ENCODE measurements at regions not wholly inside any gene's neighbourhood (a gene's known extent, or its start where the extent isn't known, plus 50 kb on each side); places are given as distances from the start of the nearest gene placed in this dataset.

DNA sequence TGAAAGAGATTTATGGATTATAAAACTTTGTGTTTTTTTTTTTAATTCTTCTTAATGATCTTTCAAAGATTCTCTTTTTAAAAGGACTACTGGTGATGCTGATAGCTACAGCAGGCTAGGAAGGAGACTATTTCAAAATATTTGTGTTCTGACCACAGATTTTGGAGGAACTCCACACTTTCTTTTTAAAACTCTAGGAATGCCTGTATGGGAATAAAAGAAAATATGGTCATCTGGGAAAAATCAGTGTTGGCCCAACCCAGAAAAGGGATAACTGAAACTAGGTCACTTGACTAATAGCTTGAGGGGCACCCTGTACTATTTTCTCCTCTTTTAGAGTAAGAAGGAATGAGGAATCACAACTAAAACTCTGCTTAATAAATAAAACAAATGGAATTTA lies 97.6 kb upstream of the ADAMTS19 start:
- Histone ChIP-seq H3K27ac (ENCODE audit: low read length) (no peak overlapping the region), H3K36me3 (ENCODE audit: insufficient read depth, low read length) (no peaks in the 10 kb centered on the region), H3K4me2 (ENCODE audit: low read length) (no peak overlapping the region), H3K9ac (ENCODE audit: low read length) (no peak overlapping the region), H3K9me2 (ENCODE audit: insufficient read depth, low read length) (no peaks in the 10 kb centered on the region), H3F3A (ENCODE audit: insufficient read depth, low read length, poor library complexity, severe bottlenecking) (no peaks in the 10 kb centered on the region), H3K9me3 (ENCODE audit: low read length) (no peaks in the 10 kb centered on the region), H3K79me2 (replicated peaks; ENCODE audit: insufficient read depth, low read length) (no peaks in the 10 kb centered on the region), H4K20me1 (ENCODE audit: insufficient read depth) (no peaks in the 10 kb centered on the region), H2AFZ (ENCODE audit: low read depth, low read length) (no peak overlapping the region), H3K4me3 (ENCODE audit: low read length) (no peak overlapping the region), H3K27me3 (ENCODE audit: insufficient read depth, low read depth, low read length) (no peaks in the 10 kb centered on the region)
- TF ChIP-seq TAF1 (IDR thresholded peaks at IDR 0.05; ENCODE audit: low read depth) = no peak
- TF ChIP-seq MXI1 (conservative IDR thresholded peaks at IDR 0.05; ENCODE audit: poor library complexity, severe bottlenecking) = no peak
- TF ChIP-seq, protein P1, sequence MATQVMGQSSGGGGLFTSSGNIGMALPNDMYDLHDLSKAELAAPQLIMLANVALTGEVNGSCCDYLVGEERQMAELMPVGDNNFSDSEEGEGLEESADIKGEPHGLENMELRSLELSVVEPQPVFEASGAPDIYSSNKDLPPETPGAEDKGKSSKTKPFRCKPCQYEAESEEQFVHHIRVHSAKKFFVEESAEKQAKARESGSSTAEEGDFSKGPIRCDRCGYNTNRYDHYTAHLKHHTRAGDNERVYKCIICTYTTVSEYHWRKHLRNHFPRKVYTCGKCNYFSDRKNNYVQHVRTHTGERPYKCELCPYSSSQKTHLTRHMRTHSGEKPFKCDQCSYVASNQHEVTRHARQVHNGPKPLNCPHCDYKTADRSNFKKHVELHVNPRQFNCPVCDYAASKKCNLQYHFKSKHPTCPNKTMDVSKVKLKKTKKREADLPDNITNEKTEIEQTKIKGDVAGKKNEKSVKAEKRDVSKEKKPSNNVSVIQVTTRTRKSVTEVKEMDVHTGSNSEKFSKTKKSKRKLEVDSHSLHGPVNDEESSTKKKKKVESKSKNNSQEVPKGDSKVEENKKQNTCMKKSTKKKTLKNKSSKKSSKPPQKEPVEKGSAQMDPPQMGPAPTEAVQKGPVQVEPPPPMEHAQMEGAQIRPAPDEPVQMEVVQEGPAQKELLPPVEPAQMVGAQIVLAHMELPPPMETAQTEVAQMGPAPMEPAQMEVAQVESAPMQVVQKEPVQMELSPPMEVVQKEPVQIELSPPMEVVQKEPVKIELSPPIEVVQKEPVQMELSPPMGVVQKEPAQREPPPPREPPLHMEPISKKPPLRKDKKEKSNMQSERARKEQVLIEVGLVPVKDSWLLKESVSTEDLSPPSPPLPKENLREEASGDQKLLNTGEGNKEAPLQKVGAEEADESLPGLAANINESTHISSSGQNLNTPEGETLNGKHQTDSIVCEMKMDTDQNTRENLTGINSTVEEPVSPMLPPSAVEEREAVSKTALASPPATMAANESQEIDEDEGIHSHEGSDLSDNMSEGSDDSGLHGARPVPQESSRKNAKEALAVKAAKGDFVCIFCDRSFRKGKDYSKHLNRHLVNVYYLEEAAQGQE (IDR thresholded peaks at IDR 0.05; ENCODE audit: borderline replicate concordance) = no peak
- TF ChIP-seq, protein P2, sequence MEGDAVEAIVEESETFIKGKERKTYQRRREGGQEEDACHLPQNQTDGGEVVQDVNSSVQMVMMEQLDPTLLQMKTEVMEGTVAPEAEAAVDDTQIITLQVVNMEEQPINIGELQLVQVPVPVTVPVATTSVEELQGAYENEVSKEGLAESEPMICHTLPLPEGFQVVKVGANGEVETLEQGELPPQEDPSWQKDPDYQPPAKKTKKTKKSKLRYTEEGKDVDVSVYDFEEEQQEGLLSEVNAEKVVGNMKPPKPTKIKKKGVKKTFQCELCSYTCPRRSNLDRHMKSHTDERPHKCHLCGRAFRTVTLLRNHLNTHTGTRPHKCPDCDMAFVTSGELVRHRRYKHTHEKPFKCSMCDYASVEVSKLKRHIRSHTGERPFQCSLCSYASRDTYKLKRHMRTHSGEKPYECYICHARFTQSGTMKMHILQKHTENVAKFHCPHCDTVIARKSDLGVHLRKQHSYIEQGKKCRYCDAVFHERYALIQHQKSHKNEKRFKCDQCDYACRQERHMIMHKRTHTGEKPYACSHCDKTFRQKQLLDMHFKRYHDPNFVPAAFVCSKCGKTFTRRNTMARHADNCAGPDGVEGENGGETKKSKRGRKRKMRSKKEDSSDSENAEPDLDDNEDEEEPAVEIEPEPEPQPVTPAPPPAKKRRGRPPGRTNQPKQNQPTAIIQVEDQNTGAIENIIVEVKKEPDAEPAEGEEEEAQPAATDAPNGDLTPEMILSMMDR (IDR thresholded peaks at IDR 0.05; ENCODE audit: poor library complexity, severe bottlenecking) = no peak
- TF ChIP-seq RAD21 (conservative IDR thresholded peaks at IDR 0.05) = no peak
- TF ChIP-seq SMC3 (conservative IDR thresholded peaks at IDR 0.05; ENCODE audit: poor library complexity) = no peak
- no peak for TF ChIP-seq EP300 (conservative IDR thresholded peaks at IDR 0.05; ENCODE audit: poor library complexity, severe bottlenecking)
- no peak for TF ChIP-seq POLR2AphosphoS5 (IDR thresholded peaks at IDR 0.05)
- TF ChIP-seq EZH2 (IDR thresholded peaks at IDR 0.05; ENCODE audit: borderline replicate concordance, insufficient read depth, low read length, poor library complexity, severe bottlenecking) = no peak

DNA sequence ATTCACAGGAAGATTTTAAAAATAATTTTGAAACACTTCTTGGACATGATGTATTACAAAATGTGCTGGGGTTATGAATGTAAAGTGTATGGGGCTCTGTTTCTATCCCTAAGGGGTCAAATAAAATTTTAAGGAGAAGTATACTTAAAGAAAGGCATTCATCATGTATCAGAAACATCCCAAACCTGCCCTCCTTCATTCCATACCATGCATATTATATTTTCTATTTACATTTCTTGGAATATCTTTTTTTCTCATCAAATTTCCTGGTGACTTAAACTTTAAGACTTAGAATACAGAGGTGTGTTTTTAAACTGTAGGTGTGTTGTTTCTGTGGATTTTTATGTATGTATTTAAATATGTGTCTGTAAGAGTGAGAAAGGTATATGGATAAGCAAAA lies 96.1 kb upstream of the ADAMTS19 start:
- H3K9ac ChIP-seq (ENCODE audit: low read length) = no peak overlapping the region
- H3K27ac ChIP-seq (ENCODE audit: low read length) = no peak overlapping the region

More for the DNA sequence above, 96.1 kb upstream of the ADAMTS19 start:
- H2AFZ ChIP-seq (ENCODE audit: low read depth, low read length) = no peak overlapping the region
- H4K20me1 ChIP-seq (ENCODE audit: insufficient read depth) = no peaks in the 10 kb centered on the region
- H3K27me3 ChIP-seq (ENCODE audit: insufficient read depth, low read depth, low read length) = no peaks in the 10 kb centered on the region
- TF ChIP-seq, protein P2 (IDR thresholded peaks at IDR 0.05; ENCODE audit: poor library complexity, severe bottlenecking) = no peak
- TF ChIP-seq EZH2 (IDR thresholded peaks at IDR 0.05; ENCODE audit: borderline replicate concordance, insufficient read depth, low read length, poor library complexity, severe bottlenecking) (no peak), MXI1 (conservative IDR thresholded peaks at IDR 0.05; ENCODE audit: poor library complexity, severe bottlenecking) (no peak), EP300 (conservative IDR thresholded peaks at IDR 0.05; ENCODE audit: poor library complexity, severe bottlenecking) (no peak), POLR2AphosphoS5 (IDR thresholded peaks at IDR 0.05) (no peak), TAF1 (IDR thresholded peaks at IDR 0.05; ENCODE audit: low read depth) (no peak), SMC3 (conservative IDR thresholded peaks at IDR 0.05; ENCODE audit: poor library complexity) (no peak), RAD21 (conservative IDR thresholded peaks at IDR 0.05) (no peak)
- TF ChIP-seq, protein P1 (IDR thresholded peaks at IDR 0.05; ENCODE audit: borderline replicate concordance) = no peak
- no peaks in the 10 kb centered on the region for H3K9me2 ChIP-seq (ENCODE audit: insufficient read depth, low read length)
- H3K79me2 ChIP-seq (replicated peaks; ENCODE audit: insufficient read depth, low read length) = no peaks in the 10 kb centered on the region
- H3K4me3 ChIP-seq (ENCODE audit: low read length) = no peak overlapping the region
- no peaks in the 10 kb centered on the region for H3F3A ChIP-seq (ENCODE audit: insufficient read depth, low read length, poor library complexity, severe bottlenecking)
- no peaks in the 10 kb centered on the region for H3K36me3 ChIP-seq (ENCODE audit: insufficient read depth, low read length)
- no peak overlapping the region for H3K4me2 ChIP-seq (ENCODE audit: low read length)
- H3K9me3 ChIP-seq (ENCODE audit: low read length) = no peaks in the 10 kb centered on the region
